ENCODE measurements at regions not wholly inside any gene's neighbourhood (a gene's known extent, or its start where the extent isn't known, plus 50 kb on each side); places are given as distances from the start of the nearest gene placed in this dataset.

- no peak for DNase-seq (ENCODE audit: low read depth, low spot score)
Observed at GRCh38 chr1:193846411-193846810, 660.0 kb upstream of the B3GALT2 start.

DNA sequence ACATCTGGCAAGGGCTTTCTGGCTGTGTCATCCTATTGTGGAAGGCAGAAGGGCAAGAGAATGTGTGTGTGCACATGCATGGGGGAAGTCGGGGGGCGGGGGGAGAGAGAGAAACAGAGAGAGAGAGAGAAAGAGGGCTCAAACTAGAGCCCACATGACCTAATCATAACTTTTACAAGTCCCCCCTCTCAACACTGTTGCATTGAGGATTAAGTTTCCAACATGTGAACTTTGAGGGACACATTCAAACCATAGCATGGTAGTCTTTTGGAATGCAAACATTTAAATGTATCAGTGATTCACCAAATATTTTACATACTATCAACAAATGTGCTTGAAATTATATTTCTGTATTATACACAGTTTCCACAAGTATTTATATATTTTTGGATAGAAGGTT is 655.4 kb upstream of the B3GALT2 start:
- DNase-seq (ENCODE audit: low read depth, low spot score) = no peak

DNA sequence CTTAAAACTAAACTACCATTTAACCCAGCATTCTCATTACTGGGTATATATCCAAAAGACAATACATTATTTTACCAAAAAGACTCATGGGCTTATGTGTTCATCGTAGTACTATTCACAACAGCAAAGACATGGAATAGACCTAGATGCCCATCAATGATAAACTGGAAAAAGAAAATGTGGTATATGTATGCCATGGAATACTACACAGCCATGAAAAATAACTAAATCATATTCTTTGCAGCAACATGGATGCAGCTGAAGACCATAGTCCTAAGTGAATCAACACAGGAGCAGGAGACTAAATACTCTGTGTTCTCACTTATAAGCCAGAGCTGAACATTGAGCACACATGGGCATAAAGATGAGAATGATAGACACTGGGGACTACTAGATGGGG is 645.1 kb upstream of the B3GALT2 start:
- no peak for DNase-seq (ENCODE audit: low read depth, low spot score)

DNA sequence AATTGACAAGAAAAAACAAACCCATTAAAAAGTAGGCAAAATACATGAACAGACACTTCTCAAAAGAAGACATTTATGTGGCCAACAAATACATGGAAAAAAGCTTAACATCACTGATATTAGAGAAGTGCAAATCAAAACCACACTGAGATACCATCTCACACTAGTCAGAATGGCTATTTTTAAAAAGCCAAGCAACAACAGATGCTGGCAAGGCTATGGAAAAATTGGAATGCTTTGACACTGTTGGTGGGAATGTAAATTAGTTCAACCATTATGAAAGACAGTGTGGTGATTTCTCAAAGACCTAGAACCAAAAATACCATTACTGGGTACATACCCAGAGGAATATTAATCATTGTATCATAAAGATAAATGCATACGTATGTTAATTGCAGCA is 641.1 kb upstream of the B3GALT2 start:
- DNase-seq (ENCODE audit: low read depth, low spot score) = no peak

- DNase-seq (ENCODE audit: low read depth, low spot score) = no peak
Observed at GRCh38 chr1:193819376-193819775, 633.0 kb upstream of the B3GALT2 start.

DNA sequence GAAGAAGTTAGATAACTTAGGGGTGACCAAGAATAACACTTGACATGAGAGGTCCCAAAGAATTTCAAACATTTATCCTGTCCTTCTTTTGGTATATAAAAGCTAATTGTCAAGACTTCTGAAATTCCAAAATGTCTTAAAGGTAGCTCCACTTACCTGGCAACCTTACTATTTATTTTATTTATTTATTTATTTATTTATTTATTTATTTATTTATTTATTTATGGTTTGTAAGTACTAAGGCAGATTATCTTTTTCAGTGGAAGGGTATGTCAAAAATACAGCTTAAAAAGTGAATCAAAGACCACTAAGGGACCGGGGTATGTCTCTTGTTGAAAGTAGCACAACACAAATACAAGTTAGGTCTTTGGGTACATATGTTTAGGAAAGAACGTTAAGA is 620.8 kb upstream of the B3GALT2 start:
- DNase-seq (ENCODE audit: low read depth, low spot score) = no peak

DNA sequence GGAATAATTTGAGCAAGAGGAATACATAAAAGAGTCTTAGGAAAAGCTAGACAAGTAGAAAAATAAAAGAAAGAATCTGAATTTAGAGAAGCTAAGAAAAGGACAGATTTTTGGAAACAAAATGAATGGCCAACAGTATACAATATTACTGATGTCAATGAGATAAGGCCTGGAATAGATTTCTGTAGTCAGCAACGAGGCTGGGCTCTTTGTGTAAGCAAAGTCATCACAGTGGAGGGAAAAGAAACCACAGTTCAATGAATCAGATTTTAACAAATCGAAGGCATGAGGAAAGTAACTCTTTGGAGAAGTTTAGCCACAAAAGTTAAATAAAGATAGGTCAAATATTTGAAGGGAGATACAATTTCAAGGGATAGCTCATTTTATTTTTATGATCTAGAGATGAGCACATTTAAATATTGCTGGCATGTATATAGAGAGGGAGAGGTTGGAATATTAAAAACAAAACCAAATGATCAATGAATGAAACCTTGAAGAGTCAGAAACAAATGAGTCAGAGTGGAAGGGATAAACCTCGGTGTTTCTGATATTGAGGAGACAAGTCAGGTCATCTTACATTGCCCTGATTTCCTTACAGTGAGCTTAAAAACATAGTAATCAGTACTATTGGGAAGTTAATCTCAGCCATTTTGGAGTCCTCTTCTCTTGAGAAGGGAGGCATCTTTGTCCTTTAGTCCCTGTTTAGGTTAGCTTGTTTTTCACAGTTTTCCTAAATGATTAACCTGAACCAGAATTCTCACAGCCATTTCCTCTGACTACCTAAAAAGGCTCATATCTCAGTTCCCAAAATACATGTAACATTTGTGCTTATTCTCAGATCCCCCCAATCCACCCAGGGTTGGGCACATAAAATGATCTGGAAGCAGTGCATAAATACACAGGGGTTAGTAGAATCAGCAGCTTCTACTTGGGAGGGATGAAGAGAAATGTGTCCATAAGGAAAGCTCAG is 620.0 kb upstream of the B3GALT2 start:
- no peak for DNase-seq (ENCODE audit: low read depth, low spot score)

DNA sequence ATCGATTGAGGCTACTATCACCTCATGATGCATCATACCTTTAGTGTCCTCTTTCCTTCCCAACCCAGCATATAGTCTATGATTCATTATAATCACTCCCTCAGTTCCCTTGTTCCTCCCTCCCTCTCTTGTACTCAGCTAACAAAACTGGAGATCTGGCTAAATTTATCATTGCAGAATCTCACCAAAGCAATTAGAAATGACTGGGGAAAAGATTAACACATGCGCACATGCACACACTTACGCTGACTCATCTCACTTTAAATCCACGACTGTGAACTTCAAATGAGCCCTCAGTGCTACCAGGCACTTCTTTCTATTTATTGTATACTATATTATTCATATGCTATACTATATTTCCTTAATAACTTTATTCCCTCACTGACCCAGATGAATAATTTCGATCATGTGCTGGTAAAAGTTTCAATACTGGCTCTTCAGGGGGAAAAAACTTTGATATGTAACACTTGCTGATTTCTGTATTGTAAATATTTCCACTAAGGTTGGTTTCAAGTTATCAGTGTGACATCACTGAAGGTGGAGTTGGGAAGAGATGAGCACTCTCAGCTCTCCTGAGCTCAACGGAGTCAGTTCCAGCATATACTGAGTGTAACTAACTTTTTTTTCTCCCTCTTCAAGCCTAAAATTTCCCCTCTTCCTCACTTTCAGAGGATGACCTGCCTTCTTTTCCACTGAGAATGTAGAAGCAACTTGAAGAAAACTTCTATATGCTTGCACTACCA is 613.7 kb upstream of the B3GALT2 start:
- DNase-seq (ENCODE audit: low read depth, low spot score) = no peak

DNA sequence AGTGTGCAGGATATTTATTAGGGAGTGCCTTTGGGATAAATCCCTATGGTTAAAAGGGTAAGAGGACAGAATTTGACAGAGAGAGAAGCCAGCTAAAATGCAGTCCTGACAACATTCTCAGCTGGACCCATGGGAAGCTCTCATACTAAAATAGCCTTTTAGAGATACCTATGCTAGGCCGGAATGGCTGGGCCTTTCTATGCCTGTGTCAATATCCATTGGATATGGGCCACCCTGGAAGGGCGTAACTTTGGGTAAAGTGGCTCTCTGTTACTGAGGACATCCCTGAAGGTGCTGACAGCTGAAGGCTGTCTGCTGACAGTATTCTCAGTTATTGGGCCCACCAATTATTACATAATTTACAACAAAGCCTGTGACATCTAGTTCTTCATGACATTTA is 613.0 kb upstream of the B3GALT2 start:
- no peak for DNase-seq (ENCODE audit: low read depth, low spot score)

- DNase-seq (ENCODE audit: low read depth, low spot score) = no peak
Observed at GRCh38 chr1:193794239-193794638, 607.8 kb upstream of the B3GALT2 start.

- no peak for DNase-seq (ENCODE audit: low read depth, low spot score)
Observed at GRCh38 chr1:193791746-193792145, 605.3 kb upstream of the B3GALT2 start.

DNA sequence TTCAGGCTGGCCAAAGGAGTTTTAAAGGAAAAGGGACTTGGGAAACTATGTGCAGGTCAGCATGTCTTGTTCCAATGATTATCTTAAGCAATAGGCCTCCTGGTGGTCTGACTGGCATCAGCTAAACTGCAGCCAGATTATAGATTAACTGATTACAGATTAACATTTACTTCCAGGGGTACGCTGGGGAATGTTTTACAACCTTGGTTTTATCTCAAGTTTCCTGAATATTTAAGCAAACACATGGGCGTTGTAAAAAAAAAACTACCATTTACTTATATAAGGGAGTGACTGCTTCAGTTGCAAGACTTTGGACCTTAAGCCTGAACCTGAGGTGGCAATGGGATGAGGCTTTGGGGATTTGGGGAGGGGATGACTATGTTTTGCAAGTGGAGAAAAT is 600.6 kb upstream of the B3GALT2 start:
- no peak for DNase-seq (ENCODE audit: low read depth, low spot score)

DNA sequence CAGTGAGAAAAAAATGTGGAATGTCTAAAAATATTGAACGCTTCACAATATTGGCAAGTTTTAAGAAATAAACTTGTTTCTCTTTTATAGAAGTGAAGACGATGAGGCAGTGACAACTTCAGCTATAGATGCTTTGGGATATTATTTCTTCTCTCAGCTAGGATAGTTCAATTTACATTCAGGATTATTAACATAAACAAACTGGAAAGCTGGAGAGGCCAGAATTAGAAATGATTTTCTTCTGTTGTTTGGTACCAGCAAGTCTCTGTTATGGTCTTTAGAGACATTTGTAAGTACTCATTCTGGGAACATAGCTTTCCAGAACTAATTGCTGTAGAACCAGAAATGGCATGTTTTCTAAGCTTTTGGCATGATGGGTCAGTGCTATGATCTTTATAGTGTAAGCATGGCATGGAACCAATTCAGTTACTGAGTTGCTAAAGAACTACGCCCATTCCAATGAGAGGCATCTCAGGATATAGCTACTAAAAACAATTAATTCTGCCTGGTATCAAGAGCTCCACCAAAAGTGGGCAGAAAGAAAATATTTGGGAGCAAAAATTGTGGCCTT is 599.5 kb upstream of the B3GALT2 start:
- DNase-seq (ENCODE audit: low read depth, low spot score) = no peak

GRCh38 chr1:193774536-193775323 is 588.3 kb upstream of the B3GALT2 start:
- DNase-seq (ENCODE audit: low read depth, low spot score) = no peak

GRCh38 chr1:193771596-193771995 is 585.2 kb upstream of the B3GALT2 start:
- no peak for DNase-seq (ENCODE audit: low read depth, low spot score)

DNA sequence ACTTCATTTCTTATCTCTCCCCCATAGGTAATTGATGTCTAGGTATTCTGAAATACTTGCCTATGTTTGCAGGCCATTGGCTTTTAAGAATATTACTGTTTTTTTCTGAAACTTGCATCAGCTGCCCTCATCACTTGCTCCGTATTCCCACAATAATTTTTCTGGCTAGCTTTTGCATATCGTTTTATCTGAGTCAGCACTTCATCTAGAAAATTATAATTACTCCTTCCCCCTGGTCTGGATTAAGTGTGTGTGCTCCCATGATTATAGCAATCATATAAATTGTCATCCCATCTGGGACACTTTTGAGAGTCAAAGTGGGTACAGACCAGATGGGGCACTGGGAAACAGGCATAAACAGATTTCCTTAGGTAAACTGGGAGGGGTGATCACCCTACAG is 583.2 kb upstream of the B3GALT2 start:
- no peak for DNase-seq (ENCODE audit: low read depth, low spot score)

DNA sequence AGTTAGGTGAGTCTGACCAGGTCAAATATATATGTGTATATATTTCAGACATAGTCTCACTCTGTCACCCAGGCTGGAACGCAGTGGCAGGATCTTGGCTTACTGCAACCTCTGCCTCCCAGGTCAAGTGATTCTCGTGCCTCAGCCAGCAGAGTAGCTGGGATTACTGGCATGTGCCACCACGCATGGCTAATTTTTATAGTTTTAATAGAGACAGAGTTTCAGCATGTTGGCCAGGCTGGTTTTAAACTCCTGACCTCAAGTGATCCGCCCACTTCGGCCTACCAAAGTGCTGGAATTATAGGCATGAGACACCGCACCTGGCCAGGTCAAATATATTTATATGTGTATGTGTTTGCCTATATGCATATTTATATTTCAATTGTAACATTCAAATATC is 581.5 kb upstream of the B3GALT2 start:
- no peak for DNase-seq (ENCODE audit: low read depth, low spot score)

- DNase-seq (ENCODE audit: low read depth, low spot score) = no peak
Observed at GRCh38 chr1:193766329-193766728, 579.9 kb upstream of the B3GALT2 start.

DNA sequence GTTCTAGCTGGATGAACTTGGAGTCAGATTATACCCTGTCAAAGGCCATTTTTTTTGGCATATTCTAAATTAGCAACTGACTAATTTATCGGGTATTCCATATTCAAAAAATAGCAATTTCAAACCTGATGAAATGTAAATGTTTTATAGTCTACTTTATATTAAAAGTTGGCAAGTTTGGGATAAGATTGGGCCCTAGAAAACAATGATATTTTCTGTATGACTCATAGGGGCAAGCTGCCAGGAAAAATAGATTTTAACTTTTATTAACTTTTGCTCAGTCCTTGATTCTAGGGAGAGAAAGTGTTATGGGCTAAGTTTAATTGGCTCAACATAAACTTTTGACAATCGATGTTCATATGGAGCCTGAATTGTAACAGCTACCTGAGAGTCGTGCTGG is 576.9 kb upstream of the B3GALT2 start:
- DNase-seq (ENCODE audit: low read depth, low spot score) = no peak

- no peak for DNase-seq (ENCODE audit: low read depth, low spot score)
Observed at GRCh38 chr1:193762236-193762635, 575.8 kb upstream of the B3GALT2 start.

DNA sequence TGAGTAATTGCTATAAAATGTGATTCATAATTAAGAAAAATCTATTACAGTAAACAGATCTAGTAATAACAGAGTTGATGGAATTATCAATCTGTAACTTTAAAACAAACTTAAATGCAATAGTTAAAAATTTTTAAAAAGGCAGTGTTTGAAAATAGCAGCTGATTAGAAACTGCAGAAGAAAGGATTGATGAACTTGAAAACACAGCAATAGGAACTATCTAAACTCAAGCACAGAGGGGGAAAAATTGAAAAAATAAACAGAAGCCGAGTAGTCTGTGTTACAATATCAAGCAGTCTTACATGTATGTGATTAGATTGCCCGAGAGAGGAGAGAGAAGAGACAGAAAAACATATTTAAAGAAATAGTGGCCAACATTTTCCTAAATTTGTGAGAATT is 569.0 kb upstream of the B3GALT2 start:
- DNase-seq (ENCODE audit: low read depth, low spot score) = no peak
